H54 (cell line): ENCODE measurements at regions not wholly inside any gene's neighbourhood (a gene's known extent, or its start where the extent isn't known, plus 50 kb on each side); places are given as distances from the start of the nearest gene placed in this dataset.
"Not testable (repeated sequence)": the region's sequence is repeated elsewhere in the genome, so short reads cannot be mapped to it uniquely, and the experiment has no call there.

Experiments
- DNase-seq: peaks from one replicate; pipeline ENCODE4 v3.0.0; 2011; ENCODE audit warnings: low spot score, mixed read lengths; ENCODE audit not compliant: insufficient read length
- FAIRE-seq: peaks from 3 replicates; lab custom pipeline; 2011; peaks lifted over from hg19 to GRCh38; lab: Jason Lieb, UNC
- POLR2A ChIP-seq: IDR thresholded peaks from 2 replicates; pipeline ENCODE4 v1.6.1; 2011; ENCODE audit warnings: low read depth, mild to moderate bottlenecking, low read length

DNA sequence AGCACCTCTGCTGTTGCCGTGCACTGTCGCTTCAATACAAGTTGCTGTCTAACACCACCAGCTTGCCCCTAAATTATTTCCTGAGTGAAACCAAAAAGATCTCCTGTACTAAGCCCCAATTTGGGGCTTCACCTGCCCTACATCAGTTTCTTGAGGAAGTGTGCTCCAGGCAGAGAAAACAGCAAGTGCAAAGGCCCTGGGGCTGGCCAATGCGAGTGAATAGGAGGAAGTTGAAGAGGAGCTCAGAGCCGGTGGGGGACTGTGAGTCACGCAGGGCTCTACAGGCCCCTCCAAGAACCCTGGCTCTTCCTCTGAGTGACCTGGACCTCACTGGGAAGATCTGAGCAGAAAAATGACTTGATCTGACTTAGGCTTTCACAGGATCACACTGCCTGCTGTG, 117.2 kb downstream of the IPO8 start:
- no peak for DNase-seq
- no peak for FAIRE-seq
- no peak for TF ChIP-seq POLR2A

GRCh38 chr12:30573145-30573544, 122.5 kb downstream of the IPO8 start:
- DNase-seq, result no peak
- no peak for FAIRE-seq
- TF ChIP-seq POLR2A, result no peak

- DNase-seq (no peak), FAIRE-seq (no peak)
- TF ChIP-seq POLR2A, result no peak
These were observed 125.3 kb downstream of the IPO8 start for GRCh38 chr12:30570211-30570890.

GRCh38 chr12:30569426-30569825, 126.2 kb downstream of the IPO8 start:
- FAIRE-seq (no peak), DNase-seq (no peak)
- TF ChIP-seq POLR2A, result no peak

- FAIRE-seq (no peak), DNase-seq (no peak)
- TF ChIP-seq POLR2A, result no peak
These were observed 127.2 kb downstream of the IPO8 start for GRCh38 chr12:30568453-30568852.

DNA sequence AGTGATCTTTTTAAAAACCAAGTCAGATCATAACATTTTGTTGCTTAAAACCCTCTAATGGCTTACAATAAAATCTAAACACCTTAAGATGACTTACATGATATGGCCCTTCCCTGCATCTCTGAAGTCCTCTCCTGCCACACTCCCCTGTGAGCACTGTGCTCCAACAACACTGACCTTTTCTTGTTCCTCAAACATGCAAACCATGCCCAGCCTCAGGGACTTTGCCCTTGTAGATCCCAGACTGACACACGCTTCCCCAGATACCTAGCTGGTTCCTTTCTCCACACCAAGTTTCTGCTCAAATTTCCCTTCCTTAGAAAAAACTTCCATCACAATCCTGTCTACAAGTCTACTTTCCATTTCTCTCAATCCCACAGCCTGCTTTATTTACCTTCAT, 128.6 kb downstream of the IPO8 start:
- DNase-seq, result no peak
- no peak for FAIRE-seq
- TF ChIP-seq POLR2A, result no peak

- DNase-seq (no peak), FAIRE-seq (no peak)
- no peak for TF ChIP-seq POLR2A
These were observed 131.3 kb downstream of the IPO8 start for GRCh38 chr12:30564394-30564793.

DNA sequence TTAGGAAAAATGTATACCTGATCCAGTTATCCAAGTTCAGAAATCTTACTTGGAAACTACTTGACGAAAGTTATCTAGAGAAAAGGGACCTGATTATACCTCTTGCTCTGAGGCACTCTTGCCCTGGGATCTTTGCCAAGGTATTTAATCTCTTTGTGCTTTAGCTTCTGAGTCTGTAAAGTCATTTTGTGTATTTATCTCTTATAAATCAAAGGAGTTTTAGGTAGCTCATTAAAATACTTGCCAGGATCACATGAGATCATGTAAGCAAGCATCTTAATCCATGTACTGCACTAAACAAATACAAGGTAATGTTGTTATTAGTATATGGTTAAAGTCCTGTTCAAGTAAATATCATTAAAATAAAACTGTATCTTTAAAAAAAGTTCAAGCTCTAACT, 147.5 kb downstream of the IPO8 start:
- no peak for FAIRE-seq
- DNase-seq, result no peak
- TF ChIP-seq POLR2A, result no peak

- TF ChIP-seq POLR2A, result no peak
- FAIRE-seq (no peak), DNase-seq (no peak)
These were observed 149.5 kb downstream of the IPO8 start for GRCh38 chr12:30546121-30546520.

- FAIRE-seq, DNase-seq: not testable (repeated sequence)
These were observed 151.0 kb downstream of the IPO8 start for GRCh38 chr12:30544704-30545103.

GRCh38 chr12:30537228-30537627, 158.4 kb downstream of the IPO8 start:
- no peak for TF ChIP-seq POLR2A
- FAIRE-seq (no peak), DNase-seq (no peak)

GRCh38 chr12:30533558-30534265, 162.0 kb downstream of the IPO8 start:
- FAIRE-seq (no peak), DNase-seq (no peak)

GRCh38 chr12:30531731-30532678, 163.7 kb downstream of the IPO8 start:
- TF ChIP-seq POLR2A, result no peak
- FAIRE-seq (no peak), DNase-seq (no peak)

More at GRCh38 chr12:30533558-30534265, 162.0 kb downstream of the IPO8 start:
- no peak for TF ChIP-seq POLR2A
